K562 (cell line): ENCODE measurements at regions not wholly inside any gene's neighbourhood (a gene's known extent, or its start where the extent isn't known, plus 50 kb on each side); places are given as distances from the start of the nearest gene placed in this dataset.

Experiments used
- ATAC-seq: fragments of 200-7000 bp; cut with Tn5 transposase; 3 replicates; pipeline ENCODE4 v1.9.1; 2020; ENCODE audit warnings: moderate library complexity
- BruUV-seq: library from RNA; stranded (reverse); fragments of 400-500 nt; replicated peaks from 2 replicates; lab custom pipeline; 2021; lab: Mats Ljungman, UMichigan
- CTCF ChIA-PET: fragments of 300-600 bp; formaldehyde crosslinking; extraction: SDS; loops from one replicate; lab custom pipeline; 2021; ENCODE audit warnings: low intra/inter-chr PET ratio; lab: Yijun Ruan, JAX
- POLR2A ChIA-PET: fragments of 300-600, 350-650 bp; sonication (Branson Sonifier 250); formaldehyde crosslinking; extraction: SDS; loops from one replicate; lab custom pipeline; 2021; ENCODE audit warnings: antibody characterized with exemption, inconsistent platforms; lab: Yijun Ruan, JAX
- DNase-seq, 4 experiments: peaks; one replicate each; pipeline versions ENCODE4 v3.0.0 to v3.0.0-alpha.2; 2011 to 2018; ENCODE audit warnings: low spot score in 3 of 4, mixed read lengths in 3 of 4; ENCODE audit errors: extremely low read depth in 1 of 4
- FAIRE-seq: peaks from 2 replicates; lab custom pipeline; 2011; peaks lifted over from hg19 to GRCh38; lab: Jason Lieb, UNC
- H2AFZ ChIP-seq: 2 replicates; pipeline ENCODE4 v1.6.0; 2011; ENCODE audit warnings: low read depth, low read length, control low read depth, inconsistent platforms
- H3K27ac ChIP-seq: fragments of 200-600 bp; 3 replicates; pipeline ENCODE4 v1.8.0; 2011; ENCODE audit warnings: low read depth, mild to moderate bottlenecking, control low read depth, inconsistent platforms, low read length, moderate library complexity, mixed read lengths; ENCODE audit errors: extremely low read depth
- H3K27me3 ChIP-seq, 2 experiments: fragments of 300-600 bp in 1 of 2; 2 replicates in 1 of 2; 3 replicates in 1 of 2; pipeline versions ENCODE4 v1.6.0 to v1.8.0; 2011; ENCODE audit warnings: inconsistent platforms in 2 of 2, low read length in 2 of 2, mild to moderate bottlenecking in 1 of 2, mixed read lengths in 1 of 2, moderate library complexity in 1 of 2; ENCODE audit not compliant: control insufficient read depth in 2 of 2, insufficient read depth in 2 of 2
- H3K36me3 ChIP-seq: fragments of 300-600 bp; 3 replicates; pipeline ENCODE4 v1.8.0; 2011; ENCODE audit warnings: mild to moderate bottlenecking, low read length, inconsistent platforms; ENCODE audit not compliant: control insufficient read depth, insufficient read depth
- H3K4me1 ChIP-seq, 2 experiments: fragments of 200-600 bp in 1 of 2; replicated peaks in 1 of 2; 2 replicates in 1 of 2; 3 replicates in 1 of 2; pipeline versions ENCODE4 v1.5.1 to v1.8.0; 2011; ENCODE audit warnings: inconsistent platforms in 2 of 2, low read length in 2 of 2, mild to moderate bottlenecking in 1 of 2, mixed read lengths in 1 of 2, moderate library complexity in 1 of 2; ENCODE audit not compliant: control insufficient read depth in 2 of 2, insufficient read depth in 2 of 2
- H3K4me2 ChIP-seq: 2 replicates; pipeline ENCODE4 v1.6.1; 2011; ENCODE audit warnings: low read length, control low read depth, inconsistent platforms, mixed read lengths; ENCODE audit not compliant: insufficient read depth
- H3K4me3 ChIP-seq: fragments of 200-600 bp; sonication (generic), shearing (Covaris generic); 2 replicates; pipeline ENCODE4 v1.5.1; 2016; ENCODE audit warnings: control low read depth, inconsistent platforms
- H3K79me2 ChIP-seq: fragments of 200-600 bp; 3 replicates; pipeline ENCODE4 v1.8.0; 2011; ENCODE audit warnings: low read length, inconsistent platforms; ENCODE audit not compliant: control insufficient read depth, insufficient read depth
- H3K9ac ChIP-seq, 2 experiments: 2 replicates each; pipeline versions ENCODE4 v1.6.0 to v1.6.1; 2011; ENCODE audit warnings: low read depth in 2 of 2, low read length in 2 of 2, control low read depth in 1 of 2, inconsistent platforms in 1 of 2, mild to moderate bottlenecking in 1 of 2, mixed read lengths in 1 of 2; ENCODE audit not compliant: insufficient read depth in 1 of 2
- H3K9me1 ChIP-seq: one replicate; pipeline ENCODE4 v1.6.0; 2011; ENCODE audit warnings: inconsistent platforms, mild to moderate bottlenecking, low read length, moderate library complexity; ENCODE audit not compliant: control insufficient read depth, insufficient read depth
- H3K9me3 ChIP-seq: replicated peaks from 2 replicates; pipeline ENCODE4 v1.5.1; 2011; ENCODE audit warnings: low read depth, low read length, inconsistent platforms; ENCODE audit not compliant: control insufficient read depth, insufficient read depth
- H4K20me1 ChIP-seq: replicated peaks from 2 replicates; pipeline ENCODE4 v1.6.1; 2011; ENCODE audit warnings: low read length, inconsistent platforms, mixed read lengths; ENCODE audit not compliant: control insufficient read depth, insufficient read depth
- BDP1 ChIP-seq: IDR thresholded peaks from 3 replicates; pipeline ENCODE4 v1.6.1; 2011; ENCODE audit not compliant: insufficient read length, insufficient read depth
- CCAR2 ChIP-seq: fragments of 200-400 bp; formaldehyde crosslinking; IDR thresholded peaks from 2 replicates; pipeline ENCODE4 v1.6.1; 2017; ENCODE audit warnings: mild to moderate bottlenecking, low read depth, low read length
- CHD4 ChIP-seq: fragments of 200-600 bp; sonication (generic); IDR thresholded peaks from 3 replicates; pipeline ENCODE4 v1.6.1; 2012; ENCODE audit warnings: low read depth, mild to moderate bottlenecking, mixed read lengths, low read length, inconsistent platforms; ENCODE audit not compliant: insufficient read depth, insufficient replicate concordance, poor library complexity, severe bottlenecking
- PPARD ChIP-seq: fragments of 250-450 bp; sonication (Bioruptor Pico); IDR thresholded peaks from 2 replicates; pipeline ENCODE4 v1.8.0; 2022; ENCODE audit warnings: inconsistent platforms, mild to moderate bottlenecking, moderate library complexity
- RAD51 ChIP-seq: fragments of 450-650 bp; IDR thresholded peaks from 2 replicates; pipeline ENCODE4 v1.7.1; 2016; ENCODE audit warnings: low read depth, mild to moderate bottlenecking, borderline replicate concordance
- RUNX1 ChIP-seq: sonication (generic); IDR thresholded peaks from 2 replicates; pipeline ENCODE4 v1.6.1; 2016; ENCODE audit warnings: antibody characterized with exemption, low read depth
- SMC3 ChIP-seq: conservative IDR thresholded peaks from 2 replicates; pipeline ENCODE4 v1.6.1; 2011; ENCODE audit warnings: low read depth, low read length, improper control_type of control experiment; ENCODE audit not compliant: insufficient read depth
- SRF ChIP-seq, 2 experiments: fragments of 250-450, 450-650 bp in 1 of 2; sonication (Bioruptor Pico) in 1 of 2; sonication (generic) in 1 of 2; formaldehyde crosslinking; IDR thresholded peaks; 2 replicates each; pipeline versions ENCODE4 v1.5.0 to v1.5.1; 2020 to 2022; ENCODE audit warnings: mild to moderate bottlenecking in 1 of 2, missing genetic modification reagents in 1 of 2
- SRSF3 ChIP-seq: fragments of 200-400 bp; formaldehyde crosslinking; IDR thresholded peaks from 2 replicates; pipeline ENCODE4 v1.6.1; 2016; ENCODE audit warnings: mild to moderate bottlenecking, low read length, moderate library complexity; ENCODE audit not compliant: insufficient read depth
- TARDBP ChIP-seq: fragments of 450-650 bp; IDR thresholded peaks from 2 replicates; pipeline ENCODE4 v1.6.1; 2016
- TGIF2 ChIP-seq: sonication (generic); formaldehyde crosslinking; IDR thresholded peaks from 2 replicates; pipeline ENCODE4 v1.8.1; 2022; ENCODE audit warnings: mild to moderate bottlenecking, missing genetic modification reagents, moderate library complexity
- ZFP36 ChIP-seq: fragments of 150-350 bp; IDR thresholded peaks from 2 replicates; pipeline ENCODE4 v1.6.1; 2018; ENCODE audit warnings: low read length, low read depth; ENCODE audit not compliant: partially characterized antibody
- ZNF146 ChIP-seq: IDR thresholded peaks from one replicate; pipeline ENCODE4 v1.6.1; 2018; ENCODE audit warnings: missing compliant biosample characterization; ENCODE audit not compliant: unreplicated experiment
- WGBS: fragments of 100-300 bp; shearing (Covaris generic); methylation state at CpG from one replicate; pipeline ENCODE4 v1.1.6; 2016; ENCODE audit warnings: low coverage, mixed read lengths; ENCODE audit not compliant: insufficient coverage; ENCODE audit errors: missing lambda C conversion rate; 5-methylcytosine and 5-hydroxymethylcytosine counted together
- in situ Hi-C: fragments of 300-500 bp; cut with MboI; formaldehyde crosslinking; loops from 4 replicates; pipeline ENCODE4 v1.15.0; 2018; ENCODE audit warnings: inconsistent platforms, mixed read lengths
- intact Hi-C: fragments of 100-400 bp; cut with micrococcal nuclease; formaldehyde crosslinking; loops from 2 replicates; pipeline ENCODE4 v1.14.2; 2022
- TF ChIP-seq, protein P1 (sequence below): IDR thresholded peaks from 2 replicates; pipeline ENCODE4 v1.6.1; 2016; ENCODE audit warnings: missing genetic modification characterization, missing compliant biosample characterization
- TF ChIP-seq, protein P2 (sequence below): conservative IDR thresholded peaks from 2 replicates; pipeline ENCODE4 v1.6.1; 2011; ENCODE audit warnings: low read depth, mild to moderate bottlenecking, low read length; ENCODE audit not compliant: control insufficient read depth
- TF ChIP-seq, protein P3 (sequence below): fragments of 450-650 bp; formaldehyde crosslinking; IDR thresholded peaks from 2 replicates; pipeline ENCODE4 v1.4.0; 2022; ENCODE audit warnings: missing genetic modification characterization

DNA sequence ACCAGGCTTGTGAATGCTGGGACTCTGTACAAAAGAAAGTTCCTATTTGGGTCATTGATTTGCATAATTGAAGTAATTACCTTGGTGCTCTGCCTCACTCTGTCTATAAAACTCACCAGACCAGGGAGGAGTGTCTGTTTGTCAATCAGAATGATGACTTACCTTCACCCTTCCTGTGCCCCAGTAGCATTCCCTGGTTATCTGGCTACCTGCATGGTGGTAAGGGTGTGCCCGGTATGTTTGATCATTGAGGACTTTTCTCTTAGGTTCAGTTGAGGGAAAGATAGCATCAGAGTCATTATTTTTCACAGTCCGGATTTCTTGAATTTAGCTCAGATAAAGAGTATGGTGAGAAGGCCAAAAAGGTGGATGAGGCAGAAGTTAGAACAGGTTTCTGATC lies 190.0 kb downstream of the BRINP2 start:
- no peaks in the 10 kb centered on the region for H3K79me2 ChIP-seq
- no peak overlapping the region for H2AFZ ChIP-seq
- H3K4me2 ChIP-seq: no peak overlapping the region
- in situ Hi-C loops (no loop called here), intact Hi-C loops (no loop called here)
- no peak for ATAC-seq
- no peak overlapping the region for H3K27ac ChIP-seq
- H3K9me3 ChIP-seq: no peaks in the 10 kb centered on the region
- H3K9me1 ChIP-seq: no peaks in the 10 kb centered on the region
- ChIA-PET POLR2A (no interaction called here), CTCF (no interaction called here)
- no peaks in the 10 kb centered on the region for H4K20me1 ChIP-seq
- H3K27me3 ChIP-seq: no peaks in the 10 kb centered on the region
- BruUV-seq: no TSS peak
- H3K4me1 ChIP-seq: no peaks in the 10 kb centered on the region
- WGBS: 0% methylated on average over 2 of the region's 2 CpGs
- H3K36me3 ChIP-seq: no peaks in the 10 kb centered on the region
- no peak overlapping the region for H3K9ac ChIP-seq
- DNase-seq: no peak
- FAIRE-seq: no peak
- TF ChIP-seq ZNF146 (no peak), CCAR2 (no peak), ZFP36 (no peak), SRF (CRISPR knock-in tag; IDR thresholded peaks at IDR 0.05) (no peak), SRSF3 (no peak), PPARD (CRISPR knock-in tag) (no peak), BDP1 (no peak), CHD4 (no peak), RUNX1 (no peak), RAD51 (no peak), SMC3 (no peak), TGIF2 (CRISPR knock-in tag) (no peak), TARDBP (no peak)
- TF ChIP-seq, protein P1, sequence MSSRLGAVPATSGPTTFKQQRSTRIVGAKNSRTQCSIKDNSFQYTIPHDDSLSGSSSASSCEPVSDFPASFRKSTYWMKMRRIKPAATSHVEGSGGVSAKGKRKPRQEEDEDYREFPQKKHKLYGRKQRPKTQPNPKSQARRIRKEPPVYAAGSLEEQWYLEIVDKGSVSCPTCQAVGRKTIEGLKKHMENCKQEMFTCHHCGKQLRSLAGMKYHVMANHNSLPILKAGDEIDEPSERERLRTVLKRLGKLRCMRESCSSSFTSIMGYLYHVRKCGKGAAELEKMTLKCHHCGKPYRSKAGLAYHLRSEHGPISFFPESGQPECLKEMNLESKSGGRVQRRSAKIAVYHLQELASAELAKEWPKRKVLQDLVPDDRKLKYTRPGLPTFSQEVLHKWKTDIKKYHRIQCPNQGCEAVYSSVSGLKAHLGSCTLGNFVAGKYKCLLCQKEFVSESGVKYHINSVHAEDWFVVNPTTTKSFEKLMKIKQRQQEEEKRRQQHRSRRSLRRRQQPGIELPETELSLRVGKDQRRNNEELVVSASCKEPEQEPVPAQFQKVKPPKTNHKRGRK (tag): no peak
- TF ChIP-seq, protein P2, sequence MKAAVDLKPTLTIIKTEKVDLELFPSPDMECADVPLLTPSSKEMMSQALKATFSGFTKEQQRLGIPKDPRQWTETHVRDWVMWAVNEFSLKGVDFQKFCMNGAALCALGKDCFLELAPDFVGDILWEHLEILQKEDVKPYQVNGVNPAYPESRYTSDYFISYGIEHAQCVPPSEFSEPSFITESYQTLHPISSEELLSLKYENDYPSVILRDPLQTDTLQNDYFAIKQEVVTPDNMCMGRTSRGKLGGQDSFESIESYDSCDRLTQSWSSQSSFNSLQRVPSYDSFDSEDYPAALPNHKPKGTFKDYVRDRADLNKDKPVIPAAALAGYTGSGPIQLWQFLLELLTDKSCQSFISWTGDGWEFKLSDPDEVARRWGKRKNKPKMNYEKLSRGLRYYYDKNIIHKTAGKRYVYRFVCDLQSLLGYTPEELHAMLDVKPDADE: no peak
- TF ChIP-seq, protein P3, sequence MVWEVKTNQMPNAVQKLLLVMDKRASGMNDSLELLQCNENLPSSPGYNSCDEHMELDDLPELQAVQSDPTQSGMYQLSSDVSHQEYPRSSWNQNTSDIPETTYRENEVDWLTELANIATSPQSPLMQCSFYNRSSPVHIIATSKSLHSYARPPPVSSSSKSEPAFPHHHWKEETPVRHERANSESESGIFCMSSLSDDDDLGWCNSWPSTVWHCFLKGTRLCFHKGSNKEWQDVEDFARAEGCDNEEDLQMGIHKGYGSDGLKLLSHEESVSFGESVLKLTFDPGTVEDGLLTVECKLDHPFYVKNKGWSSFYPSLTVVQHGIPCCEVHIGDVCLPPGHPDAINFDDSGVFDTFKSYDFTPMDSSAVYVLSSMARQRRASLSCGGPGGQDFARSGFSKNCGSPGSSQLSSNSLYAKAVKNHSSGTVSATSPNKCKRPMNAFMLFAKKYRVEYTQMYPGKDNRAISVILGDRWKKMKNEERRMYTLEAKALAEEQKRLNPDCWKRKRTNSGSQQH (CRISPR knock-in tag): no peak
- TF ChIP-seq, all 486 proteins: peak for 0
- no peak overlapping the region for H3K4me3 ChIP-seq
